ENCODE measurements at regions not wholly inside any gene's neighbourhood (a gene's known extent, or its start where the extent isn't known, plus 50 kb on each side); places are given as distances from the start of the nearest gene placed in this dataset.

GRCh38 chr13:90557626-90558025 is 789.9 kb upstream of the MIR17HG start:
- intact Hi-C loops (cut with DNase I) = no loop called here
- Histone ChIP-seq H3K27me3 (ENCODE audit: low read depth) (no peaks in the 10 kb centered on the region), H3K27ac (no peak overlapping the region), H3K4me1 (no peaks in the 10 kb centered on the region), H3K36me3 (no peaks in the 10 kb centered on the region), H3K4me3 (no peak overlapping the region), H3K9me3 (no peaks in the 10 kb centered on the region)
- no peak for TF ChIP-seq CTCF (IDR thresholded peaks at IDR 0.05)
- no peak for ATAC-seq
- no peak for DNase-seq

- Histone ChIP-seq H3K9me3 (no peaks in the 10 kb centered on the region), H3K36me3 (no peaks in the 10 kb centered on the region), H3K4me1 (no peaks in the 10 kb centered on the region), H3K27me3 (ENCODE audit: low read depth) (no peaks in the 10 kb centered on the region), H3K27ac (no peak overlapping the region), H3K4me3 (no peak overlapping the region)
- no peak for ATAC-seq
- intact Hi-C loops (cut with DNase I) = no loop called here
- DNase-seq = no peak
- TF ChIP-seq CTCF (IDR thresholded peaks at IDR 0.05) = no peak
Measured at GRCh38 chr13:90562443-90562842, 785.0 kb upstream of the MIR17HG start.

- no peak for ATAC-seq
- no peaks in the 10 kb centered on the region for H3K27me3 ChIP-seq (ENCODE audit: low read depth)
- no peak for TF ChIP-seq CTCF (IDR thresholded peaks at IDR 0.05)
- no peak for DNase-seq
- no peaks in the 10 kb centered on the region for H3K36me3 ChIP-seq
- intact Hi-C loops (cut with DNase I) = no loop called here
- H3K27ac ChIP-seq = no peak overlapping the region
- H3K9me3 ChIP-seq = no peaks in the 10 kb centered on the region
- H3K4me3 ChIP-seq = no peak overlapping the region
- no peaks in the 10 kb centered on the region for H3K4me1 ChIP-seq
Measured at GRCh38 chr13:90564096-90564495, 783.4 kb upstream of the MIR17HG start.

GRCh38 chr13:90564566-90564965 is 782.9 kb upstream of the MIR17HG start:
- Histone ChIP-seq H3K27me3 (ENCODE audit: low read depth) (no peaks in the 10 kb centered on the region), H3K9me3 (no peaks in the 10 kb centered on the region), H3K27ac (no peak overlapping the region), H3K4me3 (no peak overlapping the region), H3K36me3 (no peaks in the 10 kb centered on the region), H3K4me1 (no peaks in the 10 kb centered on the region)
- no peak for ATAC-seq
- DNase-seq = no peak
- intact Hi-C loops (cut with DNase I) = no loop called here
- no peak for TF ChIP-seq CTCF (IDR thresholded peaks at IDR 0.05)

- H3K36me3 ChIP-seq = no peaks in the 10 kb centered on the region
- no peaks in the 10 kb centered on the region for H3K9me3 ChIP-seq
- no peak overlapping the region for H3K27ac ChIP-seq
- no peaks in the 10 kb centered on the region for H3K27me3 ChIP-seq (ENCODE audit: low read depth)
- ATAC-seq = no peak
- H3K4me1 ChIP-seq = no peaks in the 10 kb centered on the region
- intact Hi-C loops (cut with DNase I) = no loop called here
- no peak for TF ChIP-seq CTCF (IDR thresholded peaks at IDR 0.05)
- no peak overlapping the region for H3K4me3 ChIP-seq
- DNase-seq = no peak
Measured at GRCh38 chr13:90565985-90566713, 781.3 kb upstream of the MIR17HG start.

Measured in lower lobe of right lung (tissue), 2 donors.